ENCODE measurements at regions not wholly inside any gene's neighbourhood (a gene's known extent, or its start where the extent isn't known, plus 50 kb on each side); places are given as distances from the start of the nearest gene placed in this dataset.

GRCh38 chr4:188824553-188824952 is 685.3 kb downstream of the TRIML1 start:
- ChIA-PET CTCF (no interaction called here), POLR2A (no interaction called here)
- Histone ChIP-seq H3K27me3 (ENCODE audit: control insufficient read depth, insufficient read depth, low read length) (no peaks in the 10 kb centered on the region), H3K36me3 (ENCODE audit: control insufficient read depth, insufficient read depth, low read length) (no peaks in the 10 kb centered on the region), H3K4me1 (ENCODE audit: control insufficient read depth, insufficient read depth, low read length) (peaks cover 11% of the 10 kb centered on the region), H3K4me3 (ENCODE audit: low read depth in 2 of 2, low read length in 2 of 2) (no peak overlapping the region), H3K9me3 (ENCODE audit: control insufficient read depth, insufficient read depth, low read depth, low read length) (no peaks in the 10 kb centered on the region), H3K27ac (ENCODE audit: low read length) (no peak overlapping the region)
- DNase-seq (ENCODE audit: low read depth, low spot score) (no peak), ATAC-seq (no peak)
- BruUV-seq (replicated peaks): no TSS peak
- in situ Hi-C loops (cut with HindIII; ENCODE audit: low pct_unique_long_range_greater_than_20kb, low sequenced_read_pairs): no loop called here
- TF ChIP-seq TCF7L2 (IDR thresholded peaks at IDR 0.05; ENCODE audit: low read depth, low read length): no peak
- TF ChIP-seq, protein P1, sequence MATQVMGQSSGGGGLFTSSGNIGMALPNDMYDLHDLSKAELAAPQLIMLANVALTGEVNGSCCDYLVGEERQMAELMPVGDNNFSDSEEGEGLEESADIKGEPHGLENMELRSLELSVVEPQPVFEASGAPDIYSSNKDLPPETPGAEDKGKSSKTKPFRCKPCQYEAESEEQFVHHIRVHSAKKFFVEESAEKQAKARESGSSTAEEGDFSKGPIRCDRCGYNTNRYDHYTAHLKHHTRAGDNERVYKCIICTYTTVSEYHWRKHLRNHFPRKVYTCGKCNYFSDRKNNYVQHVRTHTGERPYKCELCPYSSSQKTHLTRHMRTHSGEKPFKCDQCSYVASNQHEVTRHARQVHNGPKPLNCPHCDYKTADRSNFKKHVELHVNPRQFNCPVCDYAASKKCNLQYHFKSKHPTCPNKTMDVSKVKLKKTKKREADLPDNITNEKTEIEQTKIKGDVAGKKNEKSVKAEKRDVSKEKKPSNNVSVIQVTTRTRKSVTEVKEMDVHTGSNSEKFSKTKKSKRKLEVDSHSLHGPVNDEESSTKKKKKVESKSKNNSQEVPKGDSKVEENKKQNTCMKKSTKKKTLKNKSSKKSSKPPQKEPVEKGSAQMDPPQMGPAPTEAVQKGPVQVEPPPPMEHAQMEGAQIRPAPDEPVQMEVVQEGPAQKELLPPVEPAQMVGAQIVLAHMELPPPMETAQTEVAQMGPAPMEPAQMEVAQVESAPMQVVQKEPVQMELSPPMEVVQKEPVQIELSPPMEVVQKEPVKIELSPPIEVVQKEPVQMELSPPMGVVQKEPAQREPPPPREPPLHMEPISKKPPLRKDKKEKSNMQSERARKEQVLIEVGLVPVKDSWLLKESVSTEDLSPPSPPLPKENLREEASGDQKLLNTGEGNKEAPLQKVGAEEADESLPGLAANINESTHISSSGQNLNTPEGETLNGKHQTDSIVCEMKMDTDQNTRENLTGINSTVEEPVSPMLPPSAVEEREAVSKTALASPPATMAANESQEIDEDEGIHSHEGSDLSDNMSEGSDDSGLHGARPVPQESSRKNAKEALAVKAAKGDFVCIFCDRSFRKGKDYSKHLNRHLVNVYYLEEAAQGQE (IDR thresholded peaks at IDR 0.05; ENCODE audit: insufficient read depth in 1 of 2, low read depth in 2 of 2, low read length in 1 of 2): no peak
- TF ChIP-seq, protein P2, sequence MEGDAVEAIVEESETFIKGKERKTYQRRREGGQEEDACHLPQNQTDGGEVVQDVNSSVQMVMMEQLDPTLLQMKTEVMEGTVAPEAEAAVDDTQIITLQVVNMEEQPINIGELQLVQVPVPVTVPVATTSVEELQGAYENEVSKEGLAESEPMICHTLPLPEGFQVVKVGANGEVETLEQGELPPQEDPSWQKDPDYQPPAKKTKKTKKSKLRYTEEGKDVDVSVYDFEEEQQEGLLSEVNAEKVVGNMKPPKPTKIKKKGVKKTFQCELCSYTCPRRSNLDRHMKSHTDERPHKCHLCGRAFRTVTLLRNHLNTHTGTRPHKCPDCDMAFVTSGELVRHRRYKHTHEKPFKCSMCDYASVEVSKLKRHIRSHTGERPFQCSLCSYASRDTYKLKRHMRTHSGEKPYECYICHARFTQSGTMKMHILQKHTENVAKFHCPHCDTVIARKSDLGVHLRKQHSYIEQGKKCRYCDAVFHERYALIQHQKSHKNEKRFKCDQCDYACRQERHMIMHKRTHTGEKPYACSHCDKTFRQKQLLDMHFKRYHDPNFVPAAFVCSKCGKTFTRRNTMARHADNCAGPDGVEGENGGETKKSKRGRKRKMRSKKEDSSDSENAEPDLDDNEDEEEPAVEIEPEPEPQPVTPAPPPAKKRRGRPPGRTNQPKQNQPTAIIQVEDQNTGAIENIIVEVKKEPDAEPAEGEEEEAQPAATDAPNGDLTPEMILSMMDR (IDR thresholded peaks at IDR 0.05): no peak
- no peak for TF ChIP-seq SIN3A (IDR thresholded peaks at IDR 0.05; ENCODE audit: borderline replicate concordance, insufficient read depth, low read depth, low read length)
- no peak for TF ChIP-seq POLR2AphosphoS5 (IDR thresholded peaks at IDR 0.05; ENCODE audit: low read depth, low read length)
- intact Hi-C loops (cut with micrococcal nuclease; ENCODE audit: unreplicated experiment): no loop called here

- Histone ChIP-seq H3K9me3 (ENCODE audit: control insufficient read depth, insufficient read depth, low read depth, low read length) (no peaks in the 10 kb centered on the region), H3K4me1 (ENCODE audit: control insufficient read depth, insufficient read depth, low read length) (peaks cover 11% of the 10 kb centered on the region), H3K36me3 (ENCODE audit: control insufficient read depth, insufficient read depth, low read length) (no peaks in the 10 kb centered on the region), H3K4me3 (ENCODE audit: low read depth in 2 of 2, low read length in 2 of 2) (no peak overlapping the region), H3K27me3 (ENCODE audit: control insufficient read depth, insufficient read depth, low read length) (no peaks in the 10 kb centered on the region), H3K27ac (ENCODE audit: low read length) (no peak overlapping the region)
- ChIA-PET POLR2A (no interaction called here), CTCF (no interaction called here)
- in situ Hi-C loops (cut with HindIII; ENCODE audit: low pct_unique_long_range_greater_than_20kb, low sequenced_read_pairs) (no loop called here), intact Hi-C loops (cut with micrococcal nuclease; ENCODE audit: unreplicated experiment) (no loop called here)
- TF ChIP-seq, protein P2 (IDR thresholded peaks at IDR 0.05): no peak
- no peak for TF ChIP-seq POLR2AphosphoS5 (IDR thresholded peaks at IDR 0.05; ENCODE audit: low read depth, low read length)
- no peak for TF ChIP-seq SIN3A (IDR thresholded peaks at IDR 0.05; ENCODE audit: borderline replicate concordance, insufficient read depth, low read depth, low read length)
- TF ChIP-seq, protein P1 (IDR thresholded peaks at IDR 0.05; ENCODE audit: insufficient read depth in 1 of 2, low read depth in 2 of 2, low read length in 1 of 2): no peak
- TF ChIP-seq TCF7L2 (IDR thresholded peaks at IDR 0.05; ENCODE audit: low read depth, low read length): no peak
- BruUV-seq (replicated peaks): no TSS peak
- ATAC-seq (no peak), DNase-seq (ENCODE audit: low read depth, low spot score) (no peak)
Measured at GRCh38 chr4:188826393-188826792, 687.2 kb downstream of the TRIML1 start.
